Cerebellar nuclear complex (tissue), 1 donor: ENCODE measurements at regions not wholly inside any gene's neighbourhood (a gene's known extent, or its start where the extent isn't known, plus 50 kb on each side); places are given as distances from the start of the nearest gene placed in this dataset.

Experiments
- DNase-seq, 2 experiments: peaks; one replicate each; lab custom pipeline; 2025; lab: John Stamatoyannopoulos, UW

GRCh38 chr5:4228708-4229107 is 633.1 kb downstream of the IRX1 start:
- DNase-seq = no peak

GRCh38 chr5:4229414-4230292 is 634.0 kb downstream of the IRX1 start:
- no peak for DNase-seq

GRCh38 chr5:4230471-4230785 is 634.8 kb downstream of the IRX1 start:
- DNase-seq = no peak

- no peak for DNase-seq
These were observed 635.4 kb downstream of the IRX1 start for GRCh38 chr5:4230786-4231641.

- no peak for DNase-seq
These were observed 636.5 kb downstream of the IRX1 start for GRCh38 chr5:4232084-4232483.

DNA sequence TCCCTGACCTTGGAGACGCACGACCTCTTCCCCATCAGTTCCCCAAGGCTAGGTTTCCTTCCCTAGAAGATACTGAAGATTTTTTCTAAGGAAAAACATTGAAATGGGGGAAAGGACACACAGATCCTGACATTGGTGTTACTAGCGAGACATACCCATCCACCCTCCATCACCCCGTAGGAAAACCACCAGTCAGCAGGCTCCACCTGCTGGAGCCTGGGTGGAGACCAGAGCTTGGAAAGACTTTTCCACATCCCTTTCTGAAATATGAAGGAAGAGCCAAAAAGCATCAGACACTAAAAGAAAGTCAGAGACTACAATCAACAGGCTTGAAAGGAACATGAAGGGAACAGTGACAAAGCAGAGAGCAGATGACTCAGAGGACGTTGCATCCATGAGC is 638.0 kb downstream of the IRX1 start:
- no peak for DNase-seq

DNA sequence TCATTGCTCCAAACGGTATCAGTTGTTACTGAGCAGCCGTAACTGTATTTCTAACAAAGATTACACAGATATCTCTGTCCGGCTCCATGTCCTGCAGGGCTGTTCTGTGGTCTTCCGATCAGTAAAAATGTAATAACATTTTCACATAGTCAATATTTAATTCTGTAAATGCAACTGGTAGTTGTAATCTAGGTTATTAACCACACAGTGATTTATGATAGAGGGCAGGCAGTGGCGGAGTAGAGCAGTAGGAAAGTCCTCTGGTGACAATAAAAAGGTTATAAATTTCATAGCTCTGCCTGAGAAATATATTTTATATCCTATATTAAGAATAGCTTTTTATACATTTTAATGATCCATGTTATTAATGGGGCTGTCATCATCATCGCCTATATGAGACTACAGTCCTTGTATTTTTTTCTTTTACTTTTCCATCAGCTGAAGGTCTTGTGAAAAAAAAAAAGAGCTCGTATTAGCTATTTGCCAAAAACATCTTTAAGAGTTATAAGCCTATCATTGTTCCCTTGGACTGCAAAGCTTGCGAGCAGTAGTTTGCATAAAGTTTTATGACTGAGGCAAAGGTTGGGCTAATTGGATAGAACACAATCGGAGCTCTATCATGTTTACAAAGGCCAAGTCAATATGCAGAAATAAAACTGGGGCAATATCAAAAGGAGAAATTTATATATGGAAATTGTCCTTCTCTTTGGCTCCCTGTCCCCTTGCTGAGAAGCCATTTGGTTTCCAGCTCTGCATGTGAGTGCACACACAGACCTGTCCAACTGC is 648.0 kb downstream of the IRX1 start:
- no peak for DNase-seq

DNA sequence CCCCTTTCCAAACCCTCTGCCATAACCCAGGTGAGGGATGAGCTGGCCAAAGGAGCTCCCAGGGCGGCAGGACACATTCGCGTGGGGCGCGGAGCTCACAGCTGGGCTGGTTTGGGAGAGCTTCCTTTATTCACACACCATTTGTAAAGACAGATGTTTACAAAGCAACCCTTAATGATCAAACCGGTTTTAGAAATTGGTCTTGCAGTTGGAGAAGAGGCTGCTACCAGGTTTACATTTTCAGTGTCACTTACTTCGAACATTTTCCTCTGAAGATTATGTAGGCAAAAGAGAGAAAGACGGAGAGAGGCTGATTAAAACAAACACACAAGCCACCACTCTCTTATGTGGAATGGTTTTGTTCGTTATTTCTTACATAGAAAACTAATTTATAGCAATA is 648.7 kb downstream of the IRX1 start:
- DNase-seq = no peak

DNA sequence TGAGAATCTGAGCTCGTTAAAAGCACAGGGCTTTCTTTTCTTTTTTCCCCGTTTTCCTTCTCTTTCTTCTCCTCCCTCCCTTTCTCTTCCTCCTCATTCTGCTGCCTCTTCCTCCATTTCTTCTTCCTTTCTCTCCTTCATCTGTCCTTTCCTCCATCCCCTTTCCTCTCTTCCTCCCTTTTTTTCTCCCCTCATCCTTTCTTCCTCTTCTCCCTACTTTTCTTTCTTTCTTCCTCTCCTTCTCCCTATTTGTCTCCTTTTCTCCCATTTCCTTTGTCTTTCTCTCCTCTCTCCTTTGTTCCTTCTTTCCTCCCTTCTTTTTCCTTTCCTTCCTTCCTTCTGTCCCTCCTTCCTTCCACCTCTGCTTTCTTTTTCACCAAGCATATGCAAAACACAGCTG is 649.4 kb downstream of the IRX1 start:
- no peak for DNase-seq

DNA sequence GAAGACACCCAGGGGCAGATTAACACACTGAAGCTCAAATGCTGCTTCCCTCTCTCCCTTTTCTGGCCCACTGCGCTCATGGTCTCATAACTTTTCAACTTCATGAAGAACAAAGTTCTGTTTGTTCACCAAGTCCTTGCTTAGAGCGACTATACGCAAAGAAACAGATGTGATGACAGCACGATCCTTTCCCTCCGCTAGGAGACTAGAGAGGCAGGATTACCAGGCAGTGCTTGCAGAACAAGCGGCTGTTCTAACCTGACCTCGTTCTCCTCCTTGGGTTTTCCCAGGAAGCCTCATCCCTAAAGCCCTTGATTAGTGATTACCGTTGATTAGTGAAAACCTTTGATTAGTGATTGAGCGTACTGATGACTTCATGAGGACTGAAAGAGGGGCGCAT is 649.9 kb downstream of the IRX1 start:
- DNase-seq = no peak

- DNase-seq = no peak
These were observed 650.8 kb downstream of the IRX1 start for GRCh38 chr5:4246447-4246846.

DNA sequence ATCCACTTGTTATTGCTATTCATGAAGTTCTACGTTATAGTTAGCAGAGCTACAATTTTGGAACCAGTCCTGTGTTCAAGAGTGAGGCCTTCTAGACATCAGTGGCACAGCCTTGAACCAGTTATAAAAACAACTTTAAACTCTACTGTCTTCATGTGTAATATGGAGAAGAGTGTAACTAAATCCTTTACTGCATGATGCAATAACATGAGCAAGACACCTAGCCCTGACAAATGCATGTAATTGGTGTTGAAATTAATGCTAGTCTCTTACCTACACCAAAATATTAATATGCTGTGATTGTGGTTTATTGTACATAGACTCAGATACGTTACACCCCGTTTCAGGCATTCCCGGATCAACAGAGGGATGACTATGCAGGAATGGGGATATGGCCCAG is 654.6 kb downstream of the IRX1 start:
- DNase-seq = no peak

- DNase-seq = no peak
These were observed 656.8 kb downstream of the IRX1 start for GRCh38 chr5:4252385-4252784.

- no peak for DNase-seq
These were observed 659.1 kb downstream of the IRX1 start for GRCh38 chr5:4254736-4255135.

DNA sequence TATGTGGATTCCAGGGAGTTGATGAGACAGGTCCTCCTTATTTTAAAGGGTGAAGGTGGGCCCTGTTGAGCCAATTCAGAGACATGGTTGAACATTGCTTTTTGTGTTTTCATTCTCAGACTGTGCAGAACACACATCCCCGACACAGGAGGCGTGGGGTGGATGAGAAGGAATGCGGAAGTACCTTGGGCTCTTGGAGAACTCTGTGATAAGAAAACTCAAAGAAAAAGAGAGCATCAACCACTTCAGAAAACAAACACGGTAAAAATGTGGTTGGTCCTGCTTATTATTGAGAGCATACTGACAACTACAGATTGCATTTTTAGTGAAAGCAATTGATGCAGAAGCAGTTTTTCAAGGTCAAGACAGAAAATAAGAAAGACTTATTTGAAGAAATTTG is 659.8 kb downstream of the IRX1 start:
- no peak for DNase-seq

DNA sequence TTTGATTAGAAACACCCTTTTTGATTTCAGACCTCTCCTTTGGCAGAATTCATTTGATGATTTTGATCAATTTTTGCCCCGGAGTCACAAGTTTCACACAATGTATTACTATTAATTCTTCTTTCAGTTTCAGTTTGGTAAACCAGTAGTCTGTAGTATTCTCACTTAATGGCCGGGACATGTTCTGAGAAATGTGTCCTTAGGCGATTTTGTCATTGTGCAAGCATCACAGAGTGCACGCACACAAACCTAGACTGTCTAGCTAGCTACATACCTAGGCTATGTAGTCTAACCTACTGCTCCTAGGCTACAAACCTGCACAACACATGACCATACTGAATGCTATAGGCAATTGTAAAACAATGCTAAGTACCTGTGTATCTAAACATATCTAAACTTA is 662.5 kb downstream of the IRX1 start:
- DNase-seq = no peak

DNA sequence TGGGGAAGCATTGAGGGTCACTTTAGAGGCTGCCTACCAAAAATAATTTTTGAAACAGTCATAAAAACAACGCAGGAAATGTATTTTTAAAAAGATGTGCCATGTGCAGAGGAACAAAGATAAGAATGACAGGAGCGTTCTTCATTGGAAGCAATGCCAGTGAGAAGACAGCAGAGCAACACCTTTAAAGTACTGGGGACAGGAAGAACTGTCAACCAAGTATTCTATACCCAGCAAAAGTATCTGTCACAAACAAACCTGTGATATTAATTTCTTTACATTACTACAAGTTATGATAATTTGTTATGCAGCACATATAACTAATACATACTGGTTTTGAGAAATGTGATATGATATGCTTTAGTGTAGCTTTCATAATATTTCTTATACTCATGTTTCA is 675.6 kb downstream of the IRX1 start:
- DNase-seq = no peak

DNA sequence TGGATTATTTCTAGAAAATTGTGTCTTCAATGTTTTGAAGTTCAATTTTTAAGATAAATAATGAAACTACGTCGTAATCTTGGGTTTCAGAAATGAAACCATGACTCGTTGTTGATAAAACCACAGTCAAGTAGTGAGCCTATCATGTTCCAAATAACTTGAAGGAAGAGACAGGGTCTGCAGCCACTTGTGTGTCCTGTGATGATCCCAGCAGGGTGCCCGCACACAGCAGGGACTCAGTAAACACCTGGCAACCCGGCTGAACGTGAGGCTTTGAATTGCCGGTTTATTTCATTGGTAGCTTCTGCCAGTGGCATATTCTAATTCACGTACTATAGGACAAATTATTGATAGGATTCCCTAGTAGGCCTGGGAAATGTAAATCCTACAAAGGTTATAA is 679.6 kb downstream of the IRX1 start:
- DNase-seq = no peak

DNA sequence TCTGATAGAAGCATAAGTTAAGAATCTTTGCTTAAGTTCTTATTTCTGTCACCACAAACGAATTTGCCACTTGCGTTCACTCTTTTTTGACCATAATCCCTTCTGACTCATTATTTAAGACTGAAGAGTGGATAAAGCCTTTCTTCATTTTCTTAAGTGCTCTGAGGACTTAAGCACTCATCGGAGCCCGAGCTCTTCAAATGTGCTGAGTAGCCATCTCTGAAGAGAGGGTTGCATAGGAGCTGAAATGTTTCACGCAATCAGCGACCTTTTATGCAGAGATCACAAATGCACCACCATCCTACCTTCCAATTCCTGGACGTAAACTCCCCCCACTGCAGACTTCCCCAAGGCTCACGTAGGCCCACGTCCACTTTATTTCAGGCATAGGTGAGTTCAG is 699.2 kb downstream of the IRX1 start:
- DNase-seq = no peak

DNA sequence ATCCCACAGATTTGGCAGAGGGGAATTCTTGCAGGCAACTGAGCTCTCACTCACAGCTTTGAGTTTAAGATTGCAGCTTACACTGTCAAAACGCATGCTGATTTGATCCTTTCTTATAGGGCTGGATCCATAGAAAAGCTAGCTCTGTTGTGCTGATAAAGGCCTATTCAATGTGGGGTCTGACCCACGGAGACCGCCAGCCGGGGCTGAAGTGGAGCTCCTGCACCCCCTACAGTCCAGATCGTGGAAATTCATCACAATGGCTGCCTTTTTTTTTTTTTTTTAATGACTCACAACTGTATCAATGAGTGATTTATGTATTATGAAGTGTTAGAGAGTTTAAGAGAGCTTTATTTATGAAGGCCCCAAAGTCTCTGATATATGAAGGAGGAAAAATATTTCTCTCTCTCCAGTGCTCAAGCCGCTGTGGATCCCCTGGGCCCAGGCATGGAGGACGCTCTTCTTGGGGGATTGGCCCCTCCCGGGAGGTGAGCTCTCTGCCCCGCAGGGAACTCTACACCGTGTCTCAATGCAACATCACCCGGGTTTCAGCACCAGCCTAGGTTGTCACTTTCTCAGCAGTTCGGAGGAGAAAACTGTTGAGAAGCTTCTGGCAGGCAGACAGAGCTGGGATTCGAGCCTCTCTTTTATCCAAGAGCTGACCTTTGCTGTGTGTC is 700.2 kb downstream of the IRX1 start:
- no peak for DNase-seq

DNA sequence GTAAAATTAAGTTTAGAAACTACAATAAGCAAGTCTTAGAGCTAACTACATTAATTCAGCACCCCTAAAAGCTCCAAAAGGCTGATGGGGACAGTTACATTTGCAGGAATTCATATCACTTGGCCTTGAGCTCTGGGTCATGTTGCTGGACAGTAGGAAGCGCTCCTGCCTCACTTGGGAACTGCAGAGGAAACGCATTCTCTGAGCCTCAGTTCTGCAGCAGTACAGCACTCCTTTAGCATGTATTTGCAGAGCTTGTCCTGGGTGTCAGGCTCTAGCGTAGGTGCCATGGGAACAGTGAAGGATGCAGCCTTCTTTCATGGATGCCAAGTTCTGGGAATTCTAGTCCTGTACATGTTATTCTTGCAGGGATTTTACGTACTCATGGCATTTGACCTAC is 710.4 kb downstream of the IRX1 start:
- DNase-seq = no peak

DNA sequence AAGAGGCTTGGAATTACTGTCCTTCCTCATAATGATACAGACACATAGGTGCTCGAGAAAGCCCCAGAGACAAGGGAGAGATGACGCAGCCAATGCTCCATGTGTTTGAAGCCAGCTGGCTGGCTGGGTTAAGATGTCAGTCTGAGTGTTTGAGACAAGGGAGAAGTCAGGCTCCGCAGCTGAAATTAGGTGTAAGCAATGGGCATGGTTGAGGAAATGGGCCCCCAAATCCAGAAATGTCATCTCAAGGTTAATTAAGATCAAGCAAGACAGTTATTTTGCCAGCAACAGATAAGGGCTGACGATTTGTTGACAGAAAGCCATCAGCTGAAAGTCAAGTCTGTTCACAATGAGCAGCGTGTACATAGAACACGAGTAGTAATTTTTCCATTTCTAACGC is 713.4 kb downstream of the IRX1 start:
- no peak for DNase-seq
